GM12864 (cell line): ENCODE measurements at regions not wholly inside any gene's neighbourhood (a gene's known extent, or its start where the extent isn't known, plus 50 kb on each side); places are given as distances from the start of the nearest gene placed in this dataset.

Source experiments
- DNase-seq: peaks from one replicate; pipeline ENCODE4 v3.0.0-alpha.2; 2011; ENCODE audit warnings: low read depth
- H3K4me3 ChIP-seq: 2 replicates; pipeline ENCODE4 v1.5.1; 2011; ENCODE audit warnings: mild to moderate bottlenecking, low read depth, low read length, control low read depth
- TF ChIP-seq, protein P1 (sequence below): IDR thresholded peaks from 2 replicates; pipeline ENCODE4 v1.5.1; 2011; ENCODE audit warnings: low read depth, mild to moderate bottlenecking, moderate library complexity, low read length, control low read depth, inconsistent platforms; ENCODE audit errors: missing control alignments

DNA sequence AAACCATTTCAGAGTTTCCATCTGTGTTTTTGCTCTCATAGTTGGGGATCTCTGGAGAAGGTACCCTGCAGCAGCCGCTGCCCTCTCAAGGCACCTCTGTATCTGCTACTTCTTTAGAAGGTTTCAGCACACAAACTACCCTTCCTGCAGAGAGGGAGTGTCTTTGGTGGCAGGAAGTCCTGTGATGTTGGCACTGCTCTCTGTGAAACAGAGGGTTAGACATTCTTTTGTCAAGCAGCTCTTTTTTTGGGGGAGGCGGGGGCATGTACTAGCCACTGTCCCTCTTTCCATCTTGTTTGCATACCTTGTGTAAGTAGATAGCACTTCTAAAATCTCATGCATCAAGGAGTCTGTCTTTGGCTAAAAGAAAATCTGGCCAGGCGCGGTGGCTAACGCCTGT lies 352.6 kb downstream of the BMP4 start:
- TF ChIP-seq, protein P1, sequence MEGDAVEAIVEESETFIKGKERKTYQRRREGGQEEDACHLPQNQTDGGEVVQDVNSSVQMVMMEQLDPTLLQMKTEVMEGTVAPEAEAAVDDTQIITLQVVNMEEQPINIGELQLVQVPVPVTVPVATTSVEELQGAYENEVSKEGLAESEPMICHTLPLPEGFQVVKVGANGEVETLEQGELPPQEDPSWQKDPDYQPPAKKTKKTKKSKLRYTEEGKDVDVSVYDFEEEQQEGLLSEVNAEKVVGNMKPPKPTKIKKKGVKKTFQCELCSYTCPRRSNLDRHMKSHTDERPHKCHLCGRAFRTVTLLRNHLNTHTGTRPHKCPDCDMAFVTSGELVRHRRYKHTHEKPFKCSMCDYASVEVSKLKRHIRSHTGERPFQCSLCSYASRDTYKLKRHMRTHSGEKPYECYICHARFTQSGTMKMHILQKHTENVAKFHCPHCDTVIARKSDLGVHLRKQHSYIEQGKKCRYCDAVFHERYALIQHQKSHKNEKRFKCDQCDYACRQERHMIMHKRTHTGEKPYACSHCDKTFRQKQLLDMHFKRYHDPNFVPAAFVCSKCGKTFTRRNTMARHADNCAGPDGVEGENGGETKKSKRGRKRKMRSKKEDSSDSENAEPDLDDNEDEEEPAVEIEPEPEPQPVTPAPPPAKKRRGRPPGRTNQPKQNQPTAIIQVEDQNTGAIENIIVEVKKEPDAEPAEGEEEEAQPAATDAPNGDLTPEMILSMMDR: no peak

DNA sequence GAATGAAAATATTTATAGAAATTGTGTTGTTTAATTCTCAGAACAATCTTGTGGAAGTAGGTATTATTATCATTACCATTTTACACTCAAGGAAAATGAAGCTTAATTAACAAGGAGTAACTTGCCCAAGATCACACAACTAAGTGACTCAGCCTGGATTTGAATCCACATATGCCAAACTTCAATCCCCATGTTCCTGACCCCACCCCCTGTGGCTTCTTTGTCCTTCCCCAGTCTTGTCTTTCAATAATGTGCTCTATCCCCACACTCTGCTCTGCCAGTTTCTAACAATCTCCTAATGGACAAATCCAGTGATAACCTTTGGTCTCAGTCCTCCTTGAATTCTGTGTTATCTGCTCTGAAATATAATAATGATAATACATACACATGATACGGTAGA lies 355.2 kb downstream of the BMP4 start:
- TF ChIP-seq, protein P1: no peak
- DNase-seq: no peak

More for the DNA sequence above, 352.6 kb downstream of the BMP4 start:
- no peak for DNase-seq
- H3K4me3 ChIP-seq: no peak overlapping the region

DNA sequence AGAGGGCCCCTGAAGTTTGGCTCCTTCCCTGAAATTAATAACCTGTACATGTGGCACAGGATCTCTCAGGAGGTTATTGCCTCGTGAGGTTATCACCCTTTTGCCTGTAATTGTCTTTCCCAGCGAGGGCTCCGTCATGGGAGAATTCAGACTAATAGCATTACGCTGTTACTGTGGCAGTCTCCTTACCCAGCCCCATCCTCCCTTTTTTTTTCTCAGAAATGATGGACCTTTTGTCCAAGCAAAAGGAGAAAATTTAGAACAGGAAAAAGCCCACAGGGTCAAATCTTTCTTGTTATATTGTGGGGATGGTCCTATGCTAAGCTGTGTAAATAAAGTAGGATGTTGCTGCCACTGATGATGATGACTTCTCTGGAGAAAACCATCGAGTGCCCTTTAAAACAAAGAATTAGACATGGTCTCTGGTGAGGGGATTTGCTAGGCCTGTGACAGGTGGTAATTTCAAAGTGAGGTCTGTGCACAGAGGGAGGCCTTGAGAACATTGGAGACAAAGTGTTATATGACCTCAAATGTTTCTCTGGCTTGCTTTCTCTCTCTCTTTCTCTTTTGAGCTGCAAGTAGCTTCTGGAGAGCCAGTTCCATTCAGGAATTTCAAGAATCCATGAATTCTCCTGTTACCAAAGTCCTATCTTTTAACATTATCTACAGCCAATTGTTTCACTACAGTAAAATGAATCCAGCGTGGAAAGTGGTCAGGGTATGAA lies 357.2 kb downstream of the BMP4 start:
- TF ChIP-seq, protein P1: no peak
- no peak for DNase-seq
- no peak overlapping the region for H3K4me3 ChIP-seq

More for the DNA sequence above, 355.2 kb downstream of the BMP4 start:
- no peak overlapping the region for H3K4me3 ChIP-seq

DNA sequence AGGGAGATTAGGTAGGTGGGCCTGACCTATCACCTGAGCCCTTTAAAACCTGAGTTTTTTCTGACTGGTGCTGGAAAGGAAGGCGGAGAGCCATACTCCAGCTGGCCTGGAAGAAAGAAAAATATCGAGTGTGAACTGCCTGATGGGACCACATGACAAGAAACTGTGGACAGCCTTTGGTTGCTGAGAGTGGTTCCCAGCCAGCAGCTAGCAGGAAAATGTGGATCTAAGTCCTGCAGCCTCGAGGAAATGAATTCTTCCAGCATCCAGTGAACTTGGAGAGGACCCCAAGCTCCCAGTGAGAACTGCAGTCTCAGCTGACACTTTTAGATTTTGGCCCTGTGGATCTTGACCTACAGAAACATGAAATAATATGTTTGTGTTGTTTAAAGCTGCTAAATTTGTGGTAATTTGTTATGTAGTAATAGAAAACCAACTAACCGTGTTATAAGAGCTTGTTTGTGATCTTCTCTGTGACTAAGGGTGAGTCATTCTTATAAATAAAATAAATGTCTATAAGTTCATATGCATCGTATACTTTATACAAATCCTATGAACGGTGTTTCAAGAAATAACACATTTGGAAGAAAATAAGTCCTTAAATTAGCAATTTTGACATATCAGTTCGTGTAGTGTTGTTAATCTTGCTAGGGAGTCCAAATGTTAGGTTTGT lies 359.6 kb downstream of the BMP4 start:
- no peak overlapping the region for H3K4me3 ChIP-seq
- DNase-seq: no peak
- TF ChIP-seq, protein P1: no peak

DNA sequence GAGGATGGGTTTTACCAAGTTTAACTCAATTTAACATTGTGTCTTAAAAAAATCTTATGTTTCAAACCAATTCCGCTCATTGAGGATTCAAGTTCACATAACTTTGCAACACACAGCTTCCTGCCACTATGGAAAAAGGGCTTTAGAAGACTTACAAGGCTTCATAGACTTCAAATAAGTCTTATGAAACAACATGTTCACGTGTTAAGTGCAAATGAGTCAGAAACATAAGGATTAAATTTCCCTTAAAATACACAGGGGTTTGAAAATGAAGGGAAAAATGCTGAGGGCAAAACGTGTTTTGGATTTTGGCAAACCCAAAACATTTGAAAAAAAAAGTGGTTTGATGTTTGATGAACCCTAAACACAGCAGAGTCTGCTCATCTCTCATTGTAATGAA lies 364.8 kb downstream of the BMP4 start:
- TF ChIP-seq, protein P1: no peak
- H3K4me3 ChIP-seq: no peak overlapping the region
- no peak for DNase-seq

DNA sequence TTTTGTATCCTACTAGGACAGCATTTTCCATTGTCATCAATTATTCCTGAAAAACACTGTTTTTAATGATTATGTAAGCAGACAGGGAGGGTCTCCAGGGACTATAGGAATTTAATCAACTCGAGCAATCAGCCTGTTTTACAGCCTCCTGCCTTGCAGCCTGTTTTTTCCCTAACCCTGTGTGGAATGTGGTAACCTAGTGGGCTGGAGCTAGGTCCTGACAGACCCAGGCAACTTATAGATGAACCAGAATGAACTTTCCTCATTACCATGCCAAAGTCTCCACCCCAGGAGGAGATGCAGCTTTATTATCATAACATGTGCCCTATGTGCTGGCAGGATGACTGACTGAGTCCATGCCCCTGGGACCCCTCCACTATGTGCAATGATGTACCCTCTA lies 375.1 kb downstream of the BMP4 start:
- TF ChIP-seq, protein P1: no peak
- H3K4me3 ChIP-seq: no peak overlapping the region
- no peak for DNase-seq
